Fibroblast of the aortic adventitia (primary cell): ENCODE measurements at regions not wholly inside any gene's neighbourhood (a gene's known extent, or its start where the extent isn't known, plus 50 kb on each side); places are given as distances from the start of the nearest gene placed in this dataset.

Source experiments
- DNase-seq: peaks from one replicate; pipeline ENCODE4 v3.0.0-alpha.2; 2010; ENCODE audit warnings: low read depth
- H3K4me3 ChIP-seq: 2 replicates; pipeline ENCODE4 v1.5.1; 2011; ENCODE audit warnings: low read depth, mild to moderate bottlenecking, control low read depth, low read length, moderate library complexity
- CTCF ChIP-seq: IDR thresholded peaks from 2 replicates; pipeline ENCODE4 v1.5.1; 2011; ENCODE audit warnings: mild to moderate bottlenecking, low read length, control low read depth, inconsistent platforms; ENCODE audit not compliant: insufficient read depth

- DNase-seq: no peak
- no peak overlapping the region for H3K4me3 ChIP-seq
- TF ChIP-seq CTCF: no peak
These were observed 419.0 kb upstream of the MGAT4C start for GRCh38 chr12:86675197-86675596.

DNA sequence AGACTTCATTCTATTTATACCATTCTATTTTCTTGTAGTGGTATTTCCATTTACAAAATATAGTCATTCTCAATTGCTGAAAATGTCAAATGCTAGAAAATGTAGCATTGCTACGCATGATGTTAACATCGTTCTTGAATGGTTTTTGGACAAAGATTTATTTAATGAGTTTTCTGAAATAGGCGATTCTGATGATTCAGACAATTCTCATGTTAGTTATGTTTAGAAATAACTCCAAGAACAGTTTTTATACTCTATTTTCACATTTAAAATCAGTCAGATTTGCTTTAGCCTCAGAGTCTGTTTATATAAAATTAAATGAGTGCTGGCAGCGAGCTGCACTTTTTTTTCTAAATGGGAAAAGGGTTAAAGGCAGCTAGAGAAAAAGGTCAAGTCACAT lies 414.8 kb upstream of the MGAT4C start:
- no peak for TF ChIP-seq CTCF
- DNase-seq: no peak

DNA sequence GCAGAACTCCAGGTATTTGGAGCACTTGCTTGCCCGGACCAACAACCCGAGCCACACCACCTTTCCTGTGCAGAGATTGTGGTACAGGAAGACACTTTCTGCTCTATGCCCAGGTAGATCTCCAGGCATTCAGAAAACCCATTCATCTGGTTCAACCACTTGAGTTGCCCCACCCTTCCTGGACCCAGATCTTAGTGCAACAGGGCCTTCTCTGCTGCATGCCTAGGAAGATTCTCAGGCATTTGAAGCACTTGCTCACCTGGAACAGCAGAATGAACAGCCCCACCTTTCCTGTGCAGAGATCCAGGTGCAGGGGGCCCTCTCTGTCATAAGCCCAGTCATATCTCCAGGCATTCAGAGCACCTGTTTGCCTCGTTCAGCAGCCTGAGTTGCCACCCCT lies 412.8 kb upstream of the MGAT4C start:
- TF ChIP-seq CTCF: no peak
- no peak for DNase-seq
- H3K4me3 ChIP-seq: no peak overlapping the region

More for the DNA sequence above, 414.8 kb upstream of the MGAT4C start:
- H3K4me3 ChIP-seq: no peak overlapping the region

GRCh38 chr12:86666316-86666715 lies 410.1 kb upstream of the MGAT4C start:
- H3K4me3 ChIP-seq: no peak overlapping the region
- peak; percentile 2 for DNase-seq
- TF ChIP-seq CTCF: no peak

DNA sequence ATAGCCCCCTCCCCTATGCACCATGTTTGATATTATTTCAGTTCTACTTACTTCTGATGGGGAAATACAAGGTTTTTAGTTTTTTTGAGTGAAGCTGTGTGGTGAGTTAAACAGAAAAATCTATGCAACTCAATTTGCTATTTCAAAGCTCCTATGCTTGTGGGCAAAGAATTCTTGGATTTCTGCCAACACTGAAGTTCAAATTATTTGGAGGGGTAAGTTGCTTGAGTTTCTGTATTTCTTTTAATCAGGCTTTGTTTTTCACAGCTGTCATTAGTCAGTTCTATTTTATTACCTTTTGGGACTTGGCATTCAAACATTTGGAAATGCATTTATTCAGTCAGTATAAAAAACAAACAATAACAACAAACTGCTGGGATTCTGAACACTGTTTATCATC lies 407.5 kb upstream of the MGAT4C start:
- DNase-seq: peak; percentile 7
- H3K4me3 ChIP-seq: no peak overlapping the region
- TF ChIP-seq CTCF: no peak

- no peak overlapping the region for H3K4me3 ChIP-seq
- no peak for DNase-seq
- no peak for TF ChIP-seq CTCF
These were observed 407.0 kb upstream of the MGAT4C start for GRCh38 chr12:86663173-86663572.

GRCh38 chr12:86662464-86662863 lies 406.3 kb upstream of the MGAT4C start:
- H3K4me3 ChIP-seq: no peak overlapping the region
- no peak for TF ChIP-seq CTCF
- no peak for DNase-seq
